ENCODE measurements at regions not wholly inside any gene's neighbourhood (a gene's known extent, or its start where the extent isn't known, plus 50 kb on each side); places are given as distances from the start of the nearest gene placed in this dataset.

- no peak for TF ChIP-seq CTCF (IDR thresholded peaks at IDR 0.05)
- no peak for TF ChIP-seq POLR2A (IDR thresholded peaks at IDR 0.05)
- no peak for TF ChIP-seq EP300 (IDR thresholded peaks at IDR 0.05)
Measured at GRCh38 chr5:33072726-33073125, 361.6 kb downstream of the NPR3 start.

All from suprapubic skin (tissue), 3 donors.